H1 (cell line): ENCODE measurements at regions not wholly inside any gene's neighbourhood (a gene's known extent, or its start where the extent isn't known, plus 50 kb on each side); places are given as distances from the start of the nearest gene placed in this dataset.

Experiments
- CTCF ChIA-PET: fragments of 300-600 bp; sonication (Branson Sonifier 250); formaldehyde crosslinking; loops from one replicate; lab custom pipeline; 2021; ENCODE audit not compliant: partially characterized antibody; lab: Charles Lee
- POLR2A ChIA-PET: fragments of 300-600 bp; sonication (Branson Sonifier 250); formaldehyde crosslinking; loops from one replicate; lab custom pipeline; 2021; ENCODE audit warnings: inconsistent platforms; ENCODE audit not compliant: partially characterized antibody; lab: Charles Lee
- DNase-seq, 2 experiments: peaks; one replicate each; pipeline versions ENCODE4 v3.0.0 to v3.0.0-alpha.2; 2010 to 2022; ENCODE audit warnings: low spot score in 2 of 2, low read depth in 1 of 2, mixed read lengths in 1 of 2
- FAIRE-seq: peaks from 2 replicates; lab custom pipeline; 2011; peaks lifted over from hg19 to GRCh38; lab: Jason Lieb, UNC
- H2AFZ ChIP-seq: 2 replicates; pipeline ENCODE4 v1.8.1; 2012; ENCODE audit warnings: low read length, inconsistent platforms
- H2AK5ac ChIP-seq: 2 replicates; pipeline ENCODE4 v1.6.1; 2013; ENCODE audit warnings: low read depth, low read length
- H2BK120ac ChIP-seq: replicated peaks from 2 replicates; pipeline ENCODE3; 2013; ENCODE audit warnings: low read depth, low read length, inconsistent platforms
- H2BK12ac ChIP-seq: 2 replicates; pipeline ENCODE4 v1.6.1; 2013; ENCODE audit warnings: low read depth, low read length
- H2BK15ac ChIP-seq: 2 replicates; pipeline ENCODE4 v1.6.1; 2013; ENCODE audit warnings: low read length
- H2BK20ac ChIP-seq: 2 replicates; pipeline ENCODE4 v1.6.1; 2013; ENCODE audit warnings: low read length
- H2BK5ac ChIP-seq: 2 replicates; pipeline ENCODE4 v1.6.1; 2013; ENCODE audit warnings: low read depth, low read length
- H3K14ac ChIP-seq: 2 replicates; pipeline ENCODE4 v1.6.1; 2013; ENCODE audit warnings: inconsistent platforms; ENCODE audit not compliant: insufficient read length
- H3K18ac ChIP-seq: 2 replicates; pipeline ENCODE4 v1.6.1; 2013; ENCODE audit warnings: low read length; ENCODE audit errors: extremely low read depth
- H3K23ac ChIP-seq: 2 replicates; pipeline ENCODE4 v1.6.1; 2013; ENCODE audit warnings: inconsistent platforms; ENCODE audit not compliant: insufficient read length
- H3K23me2 ChIP-seq: 2 replicates; pipeline ENCODE4 v1.6.1; 2013; ENCODE audit warnings: low read depth, low read length
- H3K27ac ChIP-seq: 2 replicates; pipeline ENCODE4 v1.6.1; 2011; ENCODE audit warnings: low read depth, low read length, inconsistent platforms
- H3K27me3 ChIP-seq, 4 experiments: replicated peaks in 1 of 4; 1 replicate in 1 of 4; 2 replicates in 3 of 4; pipeline versions ENCODE4 v1.6.1 to v1.8.1; 2011 to 2013; ENCODE audit warnings: low read length in 3 of 4, mild to moderate bottlenecking in 3 of 4, inconsistent platforms in 2 of 4, mixed read lengths in 2 of 4, moderate library complexity in 1 of 4; ENCODE audit not compliant: control insufficient read depth in 3 of 4, insufficient read depth in 3 of 4; ENCODE audit errors: extremely low read depth in 1 of 4
- H3K36me3 ChIP-seq, 4 experiments: 2 replicates each; pipeline versions ENCODE4 v1.6.1 to v1.8.1; 2011 to 2013; ENCODE audit warnings: mild to moderate bottlenecking in 4 of 4, low read length in 3 of 4, moderate library complexity in 2 of 4, control low read depth in 1 of 4, inconsistent platforms in 1 of 4; ENCODE audit not compliant: insufficient read depth in 4 of 4, control insufficient read depth in 2 of 4
- H3K4ac ChIP-seq: replicated peaks from 2 replicates; pipeline ENCODE3; 2013; ENCODE audit warnings: low read length, low read depth, mixed read lengths, inconsistent platforms; ENCODE audit not compliant: insufficient read length
- H3K4me1 ChIP-seq, 4 experiments: replicated peaks in 1 of 4; 1 replicate in 1 of 4; 2 replicates in 3 of 4; pipeline versions ENCODE4 v1.6.1 to v1.8.1; 2011 to 2013; ENCODE audit warnings: low read length in 3 of 4, inconsistent platforms in 2 of 4, mixed read lengths in 1 of 4; ENCODE audit not compliant: insufficient read depth in 4 of 4, control insufficient read depth in 3 of 4
- H3K4me2 ChIP-seq, 2 experiments: 2 replicates each; pipeline versions ENCODE4 v1.6.1 to v1.8.1; 2011 to 2013; ENCODE audit warnings: low read depth in 2 of 2, low read length in 2 of 2, control low read depth in 1 of 2, inconsistent platforms in 1 of 2, mild to moderate bottlenecking in 1 of 2; ENCODE audit not compliant: insufficient read depth in 1 of 2
- H3K4me3 ChIP-seq, 4 experiments: fragments of 200-600, 300-600 bp in 1 of 4; sonication (generic), shearing (Covaris generic), sonication (Bioruptor Twin) in 1 of 4; 2 replicates each; pipeline versions ENCODE4 v1.5.1 to v1.8.1; 2011 to 2016; ENCODE audit warnings: low read length in 4 of 4, low read depth in 3 of 4, control low read depth in 2 of 4, inconsistent platforms in 2 of 4, mild to moderate bottlenecking in 2 of 4, mixed read lengths in 1 of 4, moderate library complexity in 1 of 4; ENCODE audit not compliant: insufficient read depth in 2 of 4; ENCODE audit errors: extremely low read depth in 1 of 4
- H3K56ac ChIP-seq: replicated peaks from 2 replicates; pipeline ENCODE3; 2013; ENCODE audit warnings: low read depth, mild to moderate bottlenecking, mixed read lengths, low read length, inconsistent platforms; ENCODE audit not compliant: insufficient read length
- H3K79me1 ChIP-seq: 2 replicates; pipeline ENCODE4 v1.6.1; 2013; ENCODE audit warnings: low read depth, low read length, control low read depth
- H3K79me2 ChIP-seq, 2 experiments: 2 replicates each; pipeline versions ENCODE4 v1.6.1 to v1.8.1; 2012 to 2013; ENCODE audit warnings: low read length in 2 of 2, mild to moderate bottlenecking in 2 of 2, inconsistent platforms in 1 of 2; ENCODE audit not compliant: insufficient read depth in 2 of 2, control insufficient read depth in 1 of 2
- H3K9ac ChIP-seq, 4 experiments: replicated peaks in 1 of 4; 1 replicate in 1 of 4; 2 replicates in 3 of 4; pipeline versions ENCODE4 v1.6.1 to v1.8.1; 2011 to 2013; ENCODE audit warnings: low read depth in 3 of 4, low read length in 3 of 4, control low read depth in 2 of 4, mild to moderate bottlenecking in 2 of 4, moderate library complexity in 2 of 4, inconsistent platforms in 1 of 4; ENCODE audit errors: extremely low read depth in 1 of 4
- H3K9me3 ChIP-seq, 2 experiments: 2 replicates each; pipeline versions ENCODE4 v1.6.1 to v1.8.1; 2012 to 2013; ENCODE audit warnings: mild to moderate bottlenecking in 2 of 2, moderate library complexity in 2 of 2, control low read depth in 1 of 2, inconsistent platforms in 1 of 2, low read depth in 1 of 2, low read length in 1 of 2, mixed read lengths in 1 of 2; ENCODE audit not compliant: insufficient read depth in 2 of 2
- H4K20me1 ChIP-seq, 2 experiments: replicated peaks in 1 of 2; 2 replicates each; pipeline versions ENCODE3 to v1.8.1; 2011 to 2013; ENCODE audit warnings: inconsistent platforms in 2 of 2, low read length in 2 of 2, mild to moderate bottlenecking in 1 of 2; ENCODE audit not compliant: insufficient read depth in 2 of 2, control insufficient read depth in 1 of 2
- H4K5ac ChIP-seq: 2 replicates; pipeline ENCODE4 v1.6.1; 2013; ENCODE audit warnings: low read length, low read depth, mixed read lengths, inconsistent platforms; ENCODE audit not compliant: insufficient read length
- H4K8ac ChIP-seq: 2 replicates; pipeline ENCODE4 v1.8.0; 2013; ENCODE audit warnings: mild to moderate bottlenecking, moderate library complexity, low read length, inconsistent platforms; ENCODE audit not compliant: insufficient read depth; ENCODE audit errors: extremely low read depth
- H4K91ac ChIP-seq: replicated peaks from 2 replicates; pipeline ENCODE3; 2013; ENCODE audit warnings: low read length, mixed read lengths, inconsistent platforms; ENCODE audit not compliant: insufficient read length
- ATF2 ChIP-seq: IDR thresholded peaks from 2 replicates; pipeline ENCODE4 v1.6.1; 2012; ENCODE audit warnings: low read length, inconsistent platforms
- BRCA1 ChIP-seq: IDR thresholded peaks from 2 replicates; pipeline ENCODE4 v1.6.1; 2012; ENCODE audit warnings: low read depth, low read length, improper control_type of control experiment
- CHD1 ChIP-seq: IDR thresholded peaks from 2 replicates; pipeline ENCODE4 v1.6.1; 2012; ENCODE audit warnings: low read depth, low read length, improper control_type of control experiment
- CHD2 ChIP-seq: IDR thresholded peaks from 2 replicates; pipeline ENCODE4 v1.6.1; 2012; ENCODE audit warnings: low read length, improper control_type of control experiment
- FOSL1 ChIP-seq: IDR thresholded peaks from 2 replicates; pipeline ENCODE4 v1.6.1; 2011; ENCODE audit warnings: mild to moderate bottlenecking, low read depth, low read length, moderate library complexity; ENCODE audit not compliant: insufficient read depth
- SP1 ChIP-seq: IDR thresholded peaks from 2 replicates; pipeline ENCODE4 v1.6.1; 2011; ENCODE audit warnings: low read depth, low read length
- SP2 ChIP-seq: IDR thresholded peaks from 2 replicates; pipeline ENCODE4 v1.6.1; 2012; ENCODE audit warnings: mild to moderate bottlenecking, low read length, inconsistent platforms
- TBP ChIP-seq: IDR thresholded peaks from 2 replicates; pipeline ENCODE4 v1.6.1; 2011; ENCODE audit warnings: low read depth, low read length, improper control_type of control experiment
- WGBS, 2 experiments: shearing (Covaris generic) in 1 of 2; methylation state at CpG; one replicate each; pipeline versions ENCODE4 v1.1.6 to v1.1.7; 2013 to 2015; ENCODE audit warnings: low lambda C conversion rate in 2 of 2, mixed read lengths in 2 of 2, inconsistent platforms in 1 of 2, low coverage in 1 of 2, missing lambda C conversion rate in 1 of 2; ENCODE audit not compliant: insufficient replicate concordance in 2 of 2, insufficient coverage in 1 of 2, insufficient read length in 1 of 2; ENCODE audit errors: extremely low coverage in 1 of 2, missing lambda C conversion rate in 1 of 2; 5-methylcytosine and 5-hydroxymethylcytosine counted together

- Histone ChIP-seq H3K36me3 (no peaks in the 10 kb centered on the region), H3K56ac (no peak overlapping the region), H3K23me2 (no peaks in the 10 kb centered on the region), H4K8ac (no peak overlapping the region), H3K4me1 (no peaks in the 10 kb centered on the region), H3K9ac (no peak overlapping the region), H3K23ac (no peak overlapping the region), H2AK5ac (no peak overlapping the region), H3K79me2 (no peaks in the 10 kb centered on the region), H2AFZ (no peak overlapping the region), H2BK15ac (no peak overlapping the region), H4K20me1 (no peaks in the 10 kb centered on the region), H3K79me1 (no peaks in the 10 kb centered on the region), H3K4me3 (no peak overlapping the region), H3K27me3 (no peaks in the 10 kb centered on the region), H2BK5ac (no peak overlapping the region), H3K4me2 (no peak overlapping the region), H4K5ac (no peak overlapping the region), H3K9me3 (no peaks in the 10 kb centered on the region), H2BK120ac (no peak overlapping the region), H3K14ac (no peak overlapping the region), H3K18ac (no peak overlapping the region), H3K27ac (no peak overlapping the region), H3K4ac (no peak overlapping the region), H4K91ac (no peak overlapping the region), H2BK12ac (no peak overlapping the region), H2BK20ac (no peak overlapping the region)
- WGBS, 2 experiments = 86% methylated on average over 1 of the region's 1 CpG; no CpG with 5 or more reads in 1 of the 2 experiments
- FAIRE-seq (no peak), DNase-seq (no peak)
- TF ChIP-seq BRCA1 (no peak), SP2 (no peak), ATF2 (no peak), CHD2 (no peak), TBP (no peak), CHD1 (no peak), SP1 (no peak), FOSL1 (no peak)
- POLR2A ChIA-PET = no interaction called here
- CTCF ChIA-PET = no interaction called here
These were observed 138.4 kb upstream of the LHX8 start for GRCh38 chr1:74995821-74996220.
